GM19324 (cell line): ENCODE measurements at regions not wholly inside any gene's neighbourhood (a gene's known extent, or its start where the extent isn't known, plus 50 kb on each side); places are given as distances from the start of the nearest gene placed in this dataset.

ENCODE experiments used
- ATAC-seq: cut with Tn5 transposase; IDR thresholded peaks from one replicate; pipeline ENCODE4 v1.9.1; 2021; ENCODE audit warnings: mild to moderate bottlenecking, moderate library complexity; ENCODE audit not compliant: unreplicated experiment, low FRiP score

DNA sequence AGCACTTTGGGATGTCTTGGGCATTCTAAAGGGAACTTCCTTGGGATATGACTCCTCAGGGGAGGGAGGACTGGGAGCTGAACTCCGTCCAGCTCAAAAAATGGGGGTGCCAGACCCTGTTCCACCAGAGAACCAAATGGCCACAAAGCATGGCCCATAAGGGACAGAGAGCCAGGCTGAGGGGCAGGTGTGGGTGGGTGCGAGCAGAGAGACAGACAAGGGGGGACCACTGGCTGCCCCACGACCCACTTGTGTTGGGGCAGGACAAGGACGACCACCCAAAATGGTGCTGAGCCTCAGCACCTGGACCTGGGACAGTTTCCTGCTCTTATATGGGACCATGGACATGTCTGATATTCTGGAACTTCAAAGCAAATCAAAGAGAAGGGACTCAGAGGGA, 148.2 kb upstream of the MLN start:
- ATAC-seq, result no peak

GRCh38 chr6:33950891-33951889, 147.4 kb upstream of the MLN start:
- no peak for ATAC-seq

DNA sequence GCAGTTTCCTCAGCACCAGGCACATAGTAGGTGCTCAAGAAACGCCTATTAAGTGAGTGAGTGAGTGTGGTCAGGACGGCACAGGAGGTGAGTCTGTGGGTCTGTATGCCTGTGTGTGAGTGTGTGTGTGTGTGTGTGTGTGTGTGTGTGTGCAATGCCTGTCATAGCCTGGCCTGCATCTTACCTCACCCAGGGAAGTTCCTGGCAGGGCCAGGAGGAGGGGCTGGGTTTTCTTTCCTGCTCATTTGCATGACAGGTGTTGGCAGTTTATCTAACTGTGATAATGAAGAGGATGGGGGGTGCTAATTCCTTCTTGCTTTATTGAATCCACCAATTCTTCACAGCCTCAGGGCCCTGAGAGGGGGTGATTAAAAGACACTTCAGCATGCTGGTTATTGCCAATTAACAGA, 146.7 kb upstream of the MLN start:
- ATAC-seq, result no peak

DNA sequence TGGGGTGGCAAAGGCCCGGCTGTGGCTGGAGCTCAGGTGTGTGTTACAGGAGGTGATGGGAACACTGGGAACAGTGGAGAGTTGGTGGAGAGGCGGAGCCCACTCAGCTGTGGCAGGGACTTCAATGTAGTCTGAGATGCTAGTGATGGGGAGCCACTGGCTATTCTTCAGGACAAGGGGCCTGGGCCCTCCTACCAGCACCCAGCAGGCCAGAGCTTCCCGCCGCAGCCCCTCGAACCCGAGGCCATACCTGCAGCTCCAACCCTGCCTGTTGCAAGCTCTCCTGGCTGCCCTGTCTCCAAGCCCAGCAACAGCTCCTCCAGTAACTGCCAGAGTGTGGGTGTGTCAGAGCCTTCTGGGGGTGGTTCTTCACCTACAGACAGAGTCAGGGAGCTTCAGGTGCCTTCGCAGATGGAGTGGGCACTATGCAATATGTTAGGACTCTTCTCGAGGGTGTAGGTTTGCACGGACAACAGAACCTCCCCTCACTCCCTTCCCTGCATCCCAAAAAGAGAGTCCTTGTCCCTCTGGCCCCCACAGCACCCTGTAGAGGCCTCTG, 146.2 kb upstream of the MLN start:
- no peak for ATAC-seq

DNA sequence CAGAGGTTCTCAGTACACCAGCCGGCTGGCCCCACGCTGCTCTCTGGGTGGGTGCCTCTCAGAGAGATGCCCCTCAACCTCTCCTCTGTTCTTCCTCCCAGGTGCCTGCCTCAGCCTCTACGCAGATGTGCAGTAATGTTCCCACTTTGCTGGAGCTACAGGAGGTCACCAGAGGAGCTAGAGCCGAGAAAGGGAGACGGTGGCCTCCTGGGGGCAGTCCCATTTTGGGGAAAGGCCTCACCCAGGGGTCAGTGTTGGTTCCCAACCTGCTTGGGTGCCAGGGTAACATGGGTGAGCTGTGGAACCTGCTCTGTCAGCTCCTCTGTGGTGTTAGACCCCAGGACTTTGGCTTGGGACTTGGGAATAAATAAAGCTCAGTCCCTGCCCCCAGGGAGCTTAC, 145.3 kb upstream of the MLN start:
- no peak for ATAC-seq

DNA sequence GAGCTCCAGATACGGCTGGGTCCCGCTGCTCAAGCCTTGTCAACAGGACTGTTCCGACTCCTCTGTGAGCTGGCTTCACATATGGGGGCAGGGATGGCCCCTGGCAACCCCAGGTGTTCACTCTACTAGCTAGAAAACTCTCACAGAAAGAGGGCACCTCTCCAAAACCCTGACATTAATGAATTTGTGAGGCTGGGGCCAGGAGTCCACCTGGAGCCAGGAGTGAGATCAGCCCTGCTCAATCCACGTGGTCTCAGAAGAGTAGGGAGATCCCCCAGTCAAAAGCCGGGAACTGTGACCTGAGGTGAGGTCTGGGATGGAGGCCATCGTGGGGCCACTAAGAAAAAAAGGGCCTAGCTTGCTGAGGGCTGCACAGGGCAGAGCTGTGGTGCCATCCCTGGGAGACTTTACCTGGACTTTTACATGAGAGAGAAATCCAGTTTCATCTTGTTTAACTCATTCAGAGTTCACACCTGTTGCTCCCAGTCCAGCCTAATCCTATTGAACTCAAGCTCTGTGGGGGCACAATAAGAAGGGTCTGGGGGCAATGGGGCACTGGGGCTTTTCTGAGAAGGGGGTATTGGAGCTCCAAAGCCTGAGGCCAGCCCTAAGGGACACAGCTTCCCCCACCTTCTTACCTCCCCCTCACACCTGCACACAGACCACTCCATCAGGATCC, 144.3 kb upstream of the MLN start:
- no peak for ATAC-seq

DNA sequence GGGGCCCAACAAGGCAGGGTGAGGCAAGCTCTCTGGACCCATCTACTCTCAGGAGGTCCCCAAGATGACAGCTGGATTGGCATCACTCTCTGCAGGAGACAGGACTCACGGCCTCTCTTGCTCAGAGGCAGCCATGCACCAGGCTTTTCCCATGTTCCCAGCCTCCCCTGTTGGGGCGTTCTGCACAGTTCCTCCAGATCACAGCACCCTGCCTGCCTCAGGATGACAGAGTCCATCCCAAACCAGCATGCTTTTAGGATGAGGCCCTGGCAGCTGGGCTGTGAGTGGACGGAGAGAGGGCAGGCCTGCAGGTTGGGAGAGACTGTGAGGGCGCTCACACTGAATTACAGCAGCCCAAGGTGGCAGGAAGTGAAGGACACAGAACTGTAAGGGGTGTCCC, 143.2 kb upstream of the MLN start:
- ATAC-seq, result no peak

- ATAC-seq, result no peak
Measured at GRCh38 chr6:33945931-33946330, 142.1 kb upstream of the MLN start.

DNA sequence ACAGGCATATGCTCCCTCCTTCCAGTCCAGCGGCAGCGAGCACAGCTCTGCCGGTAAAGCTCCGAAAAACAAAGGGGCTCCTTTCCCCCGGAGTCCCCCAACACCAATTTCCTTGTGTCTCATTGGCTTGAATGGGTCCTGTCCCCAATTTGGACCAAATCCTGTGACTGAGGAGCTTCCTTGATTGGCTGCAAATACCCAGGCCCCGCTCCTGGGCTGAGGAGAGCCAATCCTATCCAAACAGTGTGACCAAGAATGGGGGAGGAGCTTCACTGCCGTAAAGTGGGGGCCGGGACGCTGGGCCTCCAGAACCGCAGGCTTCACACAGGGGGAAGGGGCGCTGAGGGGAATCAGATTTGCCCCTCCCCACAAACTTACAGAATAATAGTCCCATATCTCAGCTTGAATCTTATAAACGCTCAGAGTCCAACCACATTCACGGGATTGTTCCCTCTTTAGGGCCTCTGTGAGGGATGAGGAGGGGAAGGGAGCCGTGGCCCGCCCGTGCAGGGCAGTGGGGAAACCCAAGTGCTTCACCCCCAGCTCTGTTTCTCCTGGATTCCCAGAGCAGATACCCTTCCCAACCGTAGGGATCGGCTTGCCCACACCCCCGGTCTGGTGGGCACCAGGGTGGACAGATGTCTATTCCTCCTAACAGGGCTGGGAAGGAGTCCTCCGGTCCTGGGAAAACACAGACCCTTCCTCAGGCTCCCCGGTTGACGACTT, 141.0 kb upstream of the MLN start:
- ATAC-seq, result no peak

DNA sequence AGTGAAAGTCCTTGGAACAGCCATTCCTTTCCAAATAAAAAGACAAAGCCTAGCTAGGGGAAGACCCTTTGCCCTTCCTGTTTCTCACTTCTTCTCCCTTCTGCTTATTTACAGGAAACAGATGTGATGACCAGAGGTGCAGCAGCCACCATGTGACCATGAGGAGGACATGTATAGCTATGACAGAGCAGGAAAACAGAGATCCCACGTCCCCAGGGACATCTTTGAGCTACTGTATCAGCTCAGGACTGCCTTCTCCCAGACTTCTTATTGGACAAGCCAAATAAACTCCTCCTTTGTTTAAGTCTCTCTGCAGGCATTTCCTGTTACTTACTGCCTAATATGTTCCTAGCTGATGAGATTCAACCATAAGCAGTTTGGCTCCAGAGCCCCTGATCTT, 133.1 kb upstream of the MLN start:
- no peak for ATAC-seq

- ATAC-seq, result no peak
Measured at GRCh38 chr6:33935439-33936080, 131.8 kb upstream of the MLN start.

DNA sequence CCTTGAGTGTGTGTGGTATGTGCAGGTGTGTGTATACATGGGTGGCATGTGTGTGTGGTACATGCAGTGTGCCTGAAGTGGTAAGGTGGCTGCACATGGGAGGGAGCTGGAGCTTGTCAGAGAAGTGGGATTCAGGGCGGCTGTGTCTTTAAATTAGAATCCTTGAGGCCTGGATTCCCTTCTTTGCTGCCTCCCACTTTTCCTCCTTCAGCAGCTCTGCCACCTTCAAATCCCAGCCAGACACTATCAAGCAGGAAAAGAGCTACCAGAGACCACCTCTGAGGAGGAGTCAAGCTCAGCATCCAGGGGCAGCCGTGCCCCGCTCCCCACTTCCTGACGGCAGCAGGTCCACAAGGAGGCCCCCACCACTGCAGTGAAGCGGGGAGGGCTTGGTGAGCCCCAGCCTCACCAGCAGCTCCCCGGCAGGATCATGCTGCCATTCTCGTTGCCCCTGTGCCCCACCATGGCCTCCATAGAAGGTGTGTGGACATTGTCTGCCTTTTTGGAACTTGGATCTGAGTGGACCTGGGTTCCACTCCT, 131.0 kb upstream of the MLN start:
- ATAC-seq, result no peak

DNA sequence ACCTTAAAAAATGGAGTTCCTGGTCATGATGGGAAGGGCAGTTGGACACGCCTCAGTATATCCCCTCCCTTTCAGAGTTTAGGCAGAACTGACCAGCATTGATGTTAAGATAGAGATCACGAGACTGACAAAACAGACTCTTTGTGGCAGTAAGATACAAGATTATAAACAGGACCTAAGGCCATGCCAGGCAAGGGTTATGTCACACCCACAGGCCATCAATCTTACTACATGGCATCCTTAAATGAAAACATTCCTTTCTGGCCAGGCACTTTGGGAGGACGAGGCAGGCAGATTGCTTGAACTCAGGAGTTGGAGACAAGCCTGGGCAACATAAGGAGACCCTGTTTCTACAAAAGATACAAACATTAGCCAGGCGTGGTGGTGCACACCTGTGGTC, 129.3 kb upstream of the MLN start:
- no peak for ATAC-seq

GRCh38 chr6:33931799-33932198, 128.0 kb upstream of the MLN start:
- ATAC-seq, result no peak

GRCh38 chr6:33929575-33930288, 125.9 kb upstream of the MLN start:
- no peak for ATAC-seq

- no peak for ATAC-seq
Measured at GRCh38 chr6:33927616-33928015, 123.8 kb upstream of the MLN start.

DNA sequence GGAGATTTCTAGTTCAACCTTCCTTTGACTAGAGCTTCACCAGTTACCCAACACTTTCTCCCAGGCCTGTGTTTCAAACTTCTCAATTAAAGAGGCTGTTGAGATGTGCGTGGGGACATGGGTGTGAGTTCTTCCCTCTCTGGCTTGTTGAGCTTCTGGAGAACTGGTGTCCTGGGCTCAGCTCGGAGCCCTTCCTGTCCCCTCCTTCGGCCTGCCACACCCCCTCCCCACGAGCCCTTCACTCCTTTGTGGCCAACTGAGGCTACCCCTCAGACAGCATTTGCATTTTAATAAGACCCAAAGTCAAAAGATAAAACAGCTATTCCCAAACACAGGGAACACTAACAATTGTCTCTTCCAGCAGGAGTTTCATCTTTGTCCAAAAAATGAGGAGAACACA, 123.3 kb upstream of the MLN start:
- ATAC-seq, result no peak

- no peak for ATAC-seq
Measured at GRCh38 chr6:33926451-33926850, 122.6 kb upstream of the MLN start.

DNA sequence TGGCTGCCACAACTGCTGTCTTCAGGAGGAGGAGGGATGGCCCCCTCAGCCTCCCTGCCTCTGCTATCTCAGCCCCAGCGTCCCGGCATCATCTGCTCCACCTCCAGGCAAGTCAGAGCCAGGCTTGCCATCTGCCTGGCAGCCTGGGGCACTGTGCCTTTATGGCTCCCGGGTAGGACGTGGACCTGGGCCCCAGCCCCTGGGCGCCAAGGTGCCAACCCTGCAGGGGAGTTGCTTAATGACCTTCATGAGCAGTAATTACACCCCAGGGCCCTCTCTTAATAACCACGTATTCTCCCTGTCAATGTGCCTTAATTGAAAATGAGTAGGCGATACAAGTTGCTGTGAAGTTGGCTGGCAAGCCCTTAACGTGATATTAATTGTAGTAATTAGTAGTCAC, 122.1 kb upstream of the MLN start:
- no peak for ATAC-seq

DNA sequence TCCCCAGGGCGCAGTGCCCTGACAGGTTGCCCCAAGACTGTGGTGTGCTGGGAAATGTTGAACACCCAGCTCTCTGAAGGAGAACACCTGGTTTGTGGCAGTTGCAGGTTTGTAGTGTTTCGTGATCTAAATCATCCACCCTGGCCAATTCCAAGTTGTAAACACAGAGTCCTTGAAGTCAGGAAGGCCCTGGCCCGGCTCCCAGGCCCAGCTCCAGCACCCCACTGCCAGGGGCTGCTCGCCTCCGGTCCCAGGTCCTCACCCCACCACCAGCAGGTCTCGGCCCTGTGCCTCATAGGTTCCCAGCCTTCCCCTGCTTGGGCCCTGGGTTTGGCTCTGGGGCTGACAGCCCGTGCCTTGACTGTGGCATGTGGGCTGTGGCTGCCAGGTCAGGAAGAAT, 121.4 kb upstream of the MLN start:
- ATAC-seq, result no peak
